HepG2 (cell line): ENCODE measurements at regions not wholly inside any gene's neighbourhood (a gene's known extent, or its start where the extent isn't known, plus 50 kb on each side); places are given as distances from the start of the nearest gene placed in this dataset.

Source experiments
- ARID2 ChIP-seq: sonication (generic); formaldehyde crosslinking; IDR thresholded peaks from 2 replicates; pipeline ENCODE4 v1.8.1; 2022; ENCODE audit warnings: mild to moderate bottlenecking, missing genetic modification reagents, borderline replicate concordance
- CBX2 ChIP-seq, 2 experiments: fragments of 200-600 bp in 1 of 2; sonication (generic); formaldehyde crosslinking in 1 of 2; IDR thresholded peaks; 2 replicates each; pipeline versions ENCODE4 v1.7.0 to v1.8.1; 2018 to 2022; ENCODE audit warnings: low read depth in 2 of 2, low read length in 1 of 2, mild to moderate bottlenecking in 1 of 2, missing genetic modification reagents in 1 of 2
- EEA1 ChIP-seq: sonication (generic); formaldehyde crosslinking; IDR thresholded peaks from 2 replicates; pipeline ENCODE4 v1.5.1; 2020; ENCODE audit warnings: mild to moderate bottlenecking, missing genetic modification reagents, borderline replicate concordance
- KLF13 ChIP-seq: sonication (generic); formaldehyde crosslinking; IDR thresholded peaks from 2 replicates; pipeline ENCODE4 v1.4.0; 2020; ENCODE audit warnings: mild to moderate bottlenecking, missing genetic modification reagents
- NFE2L1 ChIP-seq: sonication (generic); formaldehyde crosslinking; IDR thresholded peaks from 2 replicates; pipeline ENCODE4 v1.4.0; 2020; ENCODE audit warnings: missing genetic modification reagents, mild to moderate bottlenecking, borderline replicate concordance
- PAWR ChIP-seq: sonication (generic); formaldehyde crosslinking; IDR thresholded peaks from 2 replicates; pipeline ENCODE4 v1.4.0; 2020; ENCODE audit warnings: missing genetic modification reagents, mild to moderate bottlenecking, borderline replicate concordance
- RBFOX2 ChIP-seq: fragments of 200-400 bp; formaldehyde crosslinking; IDR thresholded peaks from 2 replicates; pipeline ENCODE4 v1.6.1; 2017; ENCODE audit warnings: low read depth, mild to moderate bottlenecking, low read length
- SMC3 ChIP-seq: IDR thresholded peaks from 2 replicates; pipeline ENCODE4 v1.6.1; 2011; ENCODE audit warnings: low read length, improper control_type of control experiment
- STAG1 ChIP-seq: sonication (generic); formaldehyde crosslinking; IDR thresholded peaks from 2 replicates; pipeline ENCODE4 v1.4.0; 2020; ENCODE audit warnings: missing genetic modification reagents
- YY1 ChIP-seq: IDR thresholded peaks from 2 replicates; pipeline ENCODE4 v1.6.1; 2011; ENCODE audit warnings: low read length, low read depth, moderate library complexity, mild to moderate bottlenecking; ENCODE audit not compliant: insufficient read depth, insufficient replicate concordance
- ZBTB1 ChIP-seq: sonication (generic); formaldehyde crosslinking; IDR thresholded peaks from 2 replicates; pipeline ENCODE4 v1.4.0; 2020; ENCODE audit warnings: missing genetic modification reagents, borderline replicate concordance
- ZBTB7B ChIP-seq: sonication (generic); formaldehyde crosslinking; IDR thresholded peaks from 2 replicates; pipeline ENCODE4 v1.4.0; 2020; ENCODE audit warnings: missing genetic modification reagents
- ZNF546 ChIP-seq: sonication (generic); formaldehyde crosslinking; conservative IDR thresholded peaks from 2 replicates; pipeline ENCODE4 v1.8.1; 2023; ENCODE audit warnings: mild to moderate bottlenecking, missing genetic modification reagents
- ZNF766 ChIP-seq: sonication (generic); formaldehyde crosslinking; IDR thresholded peaks from 2 replicates; pipeline ENCODE4 v1.5.0; 2020; ENCODE audit warnings: missing genetic modification reagents, borderline replicate concordance
- TF ChIP-seq, protein P1 (sequence below): sonication (generic); formaldehyde crosslinking; IDR thresholded peaks from 2 replicates; pipeline ENCODE4 v1.5.1; 2020; ENCODE audit warnings: missing genetic modification reagents, mild to moderate bottlenecking, borderline replicate concordance
- TF ChIP-seq, protein P2 (sequence below): sonication (generic); formaldehyde crosslinking; IDR thresholded peaks from 2 replicates; pipeline ENCODE4 v1.4.0; 2020; ENCODE audit warnings: low read depth, mild to moderate bottlenecking, missing genetic modification reagents
- TF ChIP-seq, protein P3 (sequence below), 2 experiments: sonication (generic) in 1 of 2; formaldehyde crosslinking in 1 of 2; IDR thresholded peaks; 2 replicates each; pipeline versions ENCODE4 v1.4.0 to v1.6.1; 2016 to 2020; ENCODE audit warnings: borderline replicate concordance in 1 of 2, low read depth in 1 of 2, mild to moderate bottlenecking in 1 of 2, missing genetic modification reagents in 1 of 2
- TF ChIP-seq, protein P4 (sequence below): sonication (generic); formaldehyde crosslinking; IDR thresholded peaks from 2 replicates; pipeline ENCODE4 v1.5.0; 2020; ENCODE audit warnings: mild to moderate bottlenecking, missing genetic modification reagents
- TF ChIP-seq, protein P5 (sequence below): sonication (generic); formaldehyde crosslinking; IDR thresholded peaks from 2 replicates; pipeline ENCODE4 v1.5.0; 2020; ENCODE audit warnings: mild to moderate bottlenecking, missing genetic modification reagents, moderate library complexity

DNA sequence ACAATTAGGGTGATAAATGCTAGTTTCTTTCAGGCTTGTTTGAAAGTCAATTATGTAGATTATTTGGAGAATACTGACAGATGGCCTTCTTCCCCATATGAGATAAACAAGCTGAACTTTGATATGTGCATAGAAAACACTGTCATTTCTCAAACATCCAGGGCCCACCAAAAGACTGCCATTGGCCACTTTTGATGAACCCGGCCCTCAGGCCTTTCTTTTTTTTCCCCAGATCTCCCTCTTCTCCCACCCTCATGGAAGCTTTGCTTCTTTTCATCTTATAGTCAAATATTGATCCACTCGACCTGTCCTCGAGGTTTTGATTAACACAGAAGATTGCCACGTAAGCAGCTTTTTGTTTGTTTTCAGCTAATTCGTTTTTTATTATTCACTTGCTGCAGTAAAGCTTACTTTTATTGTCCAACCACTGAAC is 377.4 kb downstream of the SMARCA1 start (continued):
- TF ChIP-seq STAG1 (peak; percentile 1; the same call in 1 of the 2 replicates), KLF13 (CRISPR knock-in tag) (no peak), ARID2 (CRISPR knock-in tag) (no peak), ZNF546 (CRISPR knock-in tag) (no peak), ZNF766 (no peak), ZBTB1 (no peak), SMC3 (no peak), RBFOX2 (no peak), ZBTB7B (CRISPR knock-in tag) (no peak), EEA1 (no peak), PAWR (CRISPR knock-in tag) (no peak), CBX2 (IDR thresholded peaks at IDR 0.05; ENCODE audit: low read depth, low read length) (no peak), CBX2 (CRISPR knock-in tag; IDR thresholded peaks at IDR 0.05; ENCODE audit: low read depth) (no peak), YY1 (peak; percentile 3), NFE2L1 (no peak)
- TF ChIP-seq, protein P1, sequence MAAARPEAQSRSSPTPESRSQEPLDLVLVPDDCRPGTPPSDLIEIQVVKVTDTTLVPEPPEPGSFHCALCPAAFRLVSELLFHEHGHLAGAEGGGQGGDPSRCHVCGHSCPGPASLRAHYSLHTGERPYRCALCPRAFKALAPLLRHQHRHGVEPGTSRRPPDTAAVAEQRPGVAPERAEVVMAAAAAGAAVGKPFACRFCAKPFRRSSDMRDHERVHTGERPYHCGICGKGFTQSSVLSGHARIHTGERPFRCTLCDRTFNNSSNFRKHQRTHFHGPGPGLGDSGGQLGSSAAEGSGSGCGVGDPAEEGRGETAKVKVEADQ (CRISPR knock-in tag): no peak
- TF ChIP-seq, protein P2, sequence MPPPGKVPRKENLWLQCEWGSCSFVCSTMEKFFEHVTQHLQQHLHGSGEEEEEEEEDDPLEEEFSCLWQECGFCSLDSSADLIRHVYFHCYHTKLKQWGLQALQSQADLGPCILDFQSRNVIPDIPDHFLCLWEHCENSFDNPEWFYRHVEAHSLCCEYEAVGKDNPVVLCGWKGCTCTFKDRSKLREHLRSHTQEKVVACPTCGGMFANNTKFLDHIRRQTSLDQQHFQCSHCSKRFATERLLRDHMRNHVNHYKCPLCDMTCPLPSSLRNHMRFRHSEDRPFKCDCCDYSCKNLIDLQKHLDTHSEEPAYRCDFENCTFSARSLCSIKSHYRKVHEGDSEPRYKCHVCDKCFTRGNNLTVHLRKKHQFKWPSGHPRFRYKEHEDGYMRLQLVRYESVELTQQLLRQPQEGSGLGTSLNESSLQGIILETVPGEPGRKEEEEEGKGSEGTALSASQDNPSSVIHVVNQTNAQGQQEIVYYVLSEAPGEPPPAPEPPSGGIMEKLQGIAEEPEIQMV: no peak
- TF ChIP-seq, protein P3, sequence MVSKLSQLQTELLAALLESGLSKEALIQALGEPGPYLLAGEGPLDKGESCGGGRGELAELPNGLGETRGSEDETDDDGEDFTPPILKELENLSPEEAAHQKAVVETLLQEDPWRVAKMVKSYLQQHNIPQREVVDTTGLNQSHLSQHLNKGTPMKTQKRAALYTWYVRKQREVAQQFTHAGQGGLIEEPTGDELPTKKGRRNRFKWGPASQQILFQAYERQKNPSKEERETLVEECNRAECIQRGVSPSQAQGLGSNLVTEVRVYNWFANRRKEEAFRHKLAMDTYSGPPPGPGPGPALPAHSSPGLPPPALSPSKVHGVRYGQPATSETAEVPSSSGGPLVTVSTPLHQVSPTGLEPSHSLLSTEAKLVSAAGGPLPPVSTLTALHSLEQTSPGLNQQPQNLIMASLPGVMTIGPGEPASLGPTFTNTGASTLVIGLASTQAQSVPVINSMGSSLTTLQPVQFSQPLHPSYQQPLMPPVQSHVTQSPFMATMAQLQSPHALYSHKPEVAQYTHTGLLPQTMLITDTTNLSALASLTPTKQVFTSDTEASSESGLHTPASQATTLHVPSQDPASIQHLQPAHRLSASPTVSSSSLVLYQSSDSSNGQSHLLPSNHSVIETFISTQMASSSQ (IDR thresholded peaks at IDR 0.05; ENCODE audit: low read depth): no peak
- TF ChIP-seq, protein P3 (CRISPR knock-in tag; IDR thresholded peaks at IDR 0.05; ENCODE audit: borderline replicate concordance): 0 out of 2 replicates have a peak, but pooled peaks have one; percentile 20
- TF ChIP-seq, protein P4, sequence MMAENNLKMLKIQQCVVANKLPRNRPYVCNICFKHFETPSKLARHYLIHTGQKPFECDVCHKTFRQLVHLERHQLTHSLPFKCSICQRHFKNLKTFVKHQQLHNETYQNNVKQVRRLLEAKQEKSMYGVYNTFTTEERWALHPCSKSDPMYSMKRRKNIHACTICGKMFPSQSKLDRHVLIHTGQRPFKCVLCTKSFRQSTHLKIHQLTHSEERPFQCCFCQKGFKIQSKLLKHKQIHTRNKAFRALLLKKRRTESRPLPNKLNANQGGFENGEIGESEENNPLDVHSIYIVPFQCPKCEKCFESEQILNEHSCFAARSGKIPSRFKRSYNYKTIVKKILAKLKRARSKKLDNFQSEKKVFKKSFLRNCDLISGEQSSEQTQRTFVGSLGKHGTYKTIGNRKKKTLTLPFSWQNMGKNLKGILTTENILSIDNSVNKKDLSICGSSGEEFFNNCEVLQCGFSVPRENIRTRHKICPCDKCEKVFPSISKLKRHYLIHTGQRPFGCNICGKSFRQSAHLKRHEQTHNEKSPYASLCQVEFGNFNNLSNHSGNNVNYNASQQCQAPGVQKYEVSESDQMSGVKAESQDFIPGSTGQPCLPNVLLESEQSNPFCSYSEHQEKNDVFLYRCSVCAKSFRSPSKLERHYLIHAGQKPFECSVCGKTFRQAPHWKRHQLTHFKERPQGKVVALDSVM: no peak
- TF ChIP-seq, protein P5, sequence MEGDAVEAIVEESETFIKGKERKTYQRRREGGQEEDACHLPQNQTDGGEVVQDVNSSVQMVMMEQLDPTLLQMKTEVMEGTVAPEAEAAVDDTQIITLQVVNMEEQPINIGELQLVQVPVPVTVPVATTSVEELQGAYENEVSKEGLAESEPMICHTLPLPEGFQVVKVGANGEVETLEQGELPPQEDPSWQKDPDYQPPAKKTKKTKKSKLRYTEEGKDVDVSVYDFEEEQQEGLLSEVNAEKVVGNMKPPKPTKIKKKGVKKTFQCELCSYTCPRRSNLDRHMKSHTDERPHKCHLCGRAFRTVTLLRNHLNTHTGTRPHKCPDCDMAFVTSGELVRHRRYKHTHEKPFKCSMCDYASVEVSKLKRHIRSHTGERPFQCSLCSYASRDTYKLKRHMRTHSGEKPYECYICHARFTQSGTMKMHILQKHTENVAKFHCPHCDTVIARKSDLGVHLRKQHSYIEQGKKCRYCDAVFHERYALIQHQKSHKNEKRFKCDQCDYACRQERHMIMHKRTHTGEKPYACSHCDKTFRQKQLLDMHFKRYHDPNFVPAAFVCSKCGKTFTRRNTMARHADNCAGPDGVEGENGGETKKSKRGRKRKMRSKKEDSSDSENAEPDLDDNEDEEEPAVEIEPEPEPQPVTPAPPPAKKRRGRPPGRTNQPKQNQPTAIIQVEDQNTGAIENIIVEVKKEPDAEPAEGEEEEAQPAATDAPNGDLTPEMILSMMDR: no peak
